ENCODE measurements at regions not wholly inside any gene's neighbourhood (a gene's known extent, or its start where the extent isn't known, plus 50 kb on each side); places are given as distances from the start of the nearest gene placed in this dataset.

DNA sequence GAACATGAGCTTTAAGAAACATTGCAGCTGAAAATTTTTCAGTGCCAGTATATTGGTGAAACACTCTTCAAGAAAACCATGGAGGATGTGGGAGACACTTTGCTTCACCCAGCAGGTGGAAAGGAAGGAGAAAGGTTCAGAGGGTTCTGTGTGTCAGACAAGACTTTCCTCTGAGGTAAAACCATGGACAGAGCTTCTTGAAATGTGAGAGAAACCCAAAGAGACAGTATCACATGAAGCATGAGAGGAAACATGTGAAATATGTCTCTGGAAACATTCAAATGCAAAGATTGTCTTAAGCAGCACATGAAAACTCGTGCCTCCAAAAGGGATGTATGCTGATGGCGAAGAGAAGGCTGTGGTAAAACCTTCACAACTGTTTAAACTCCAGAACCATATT, 368.9 kb upstream of the ST8SIA4 start:
- no peak for TF ChIP-seq EZH2 (IDR thresholded peaks at IDR 0.05; ENCODE audit: borderline replicate concordance, low read depth, low read length, severe bottlenecking)
- TF ChIP-seq, protein P1, sequence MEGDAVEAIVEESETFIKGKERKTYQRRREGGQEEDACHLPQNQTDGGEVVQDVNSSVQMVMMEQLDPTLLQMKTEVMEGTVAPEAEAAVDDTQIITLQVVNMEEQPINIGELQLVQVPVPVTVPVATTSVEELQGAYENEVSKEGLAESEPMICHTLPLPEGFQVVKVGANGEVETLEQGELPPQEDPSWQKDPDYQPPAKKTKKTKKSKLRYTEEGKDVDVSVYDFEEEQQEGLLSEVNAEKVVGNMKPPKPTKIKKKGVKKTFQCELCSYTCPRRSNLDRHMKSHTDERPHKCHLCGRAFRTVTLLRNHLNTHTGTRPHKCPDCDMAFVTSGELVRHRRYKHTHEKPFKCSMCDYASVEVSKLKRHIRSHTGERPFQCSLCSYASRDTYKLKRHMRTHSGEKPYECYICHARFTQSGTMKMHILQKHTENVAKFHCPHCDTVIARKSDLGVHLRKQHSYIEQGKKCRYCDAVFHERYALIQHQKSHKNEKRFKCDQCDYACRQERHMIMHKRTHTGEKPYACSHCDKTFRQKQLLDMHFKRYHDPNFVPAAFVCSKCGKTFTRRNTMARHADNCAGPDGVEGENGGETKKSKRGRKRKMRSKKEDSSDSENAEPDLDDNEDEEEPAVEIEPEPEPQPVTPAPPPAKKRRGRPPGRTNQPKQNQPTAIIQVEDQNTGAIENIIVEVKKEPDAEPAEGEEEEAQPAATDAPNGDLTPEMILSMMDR (IDR thresholded peaks at IDR 0.05; ENCODE audit: extremely low read depth in 1 of 2, insufficient read depth in 1 of 2, low read depth in 1 of 2, low read length in 2 of 2), result no peak
- TF ChIP-seq POLR2A (IDR thresholded peaks at IDR 0.05; ENCODE audit: low read depth, low read length), result no peak
- TF ChIP-seq POLR2AphosphoS5 (IDR thresholded peaks at IDR 0.05; ENCODE audit: insufficient read depth, low read depth, low read length), result no peak
- no peak for TF ChIP-seq JUN (IDR thresholded peaks at IDR 0.05; ENCODE audit: borderline replicate concordance, insufficient read depth, insufficient read length, low read depth)
- TF ChIP-seq FOS (IDR thresholded peaks at IDR 0.05; ENCODE audit: borderline replicate concordance, insufficient read depth, low read length), result no peak
- TF ChIP-seq, protein P2, sequence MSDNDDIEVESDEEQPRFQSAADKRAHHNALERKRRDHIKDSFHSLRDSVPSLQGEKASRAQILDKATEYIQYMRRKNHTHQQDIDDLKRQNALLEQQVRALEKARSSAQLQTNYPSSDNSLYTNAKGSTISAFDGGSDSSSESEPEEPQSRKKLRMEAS (IDR thresholded peaks at IDR 0.05; ENCODE audit: insufficient read depth, insufficient read length), result no peak
